ENCODE measurements at regions not wholly inside any gene's neighbourhood (a gene's known extent, or its start where the extent isn't known, plus 50 kb on each side); places are given as distances from the start of the nearest gene placed in this dataset.

GRCh38 chr2:9137379-9138150, 69.0 kb upstream of the ASAP2 start:
- no peak for DNase-seq (ENCODE audit: low read depth in 2 of 2)

GRCh38 chr2:9135822-9136558, 70.6 kb upstream of the ASAP2 start:
- no peak for DNase-seq (ENCODE audit: low read depth in 2 of 2)

- DNase-seq (ENCODE audit: low read depth in 2 of 2): no peak
Measured at GRCh38 chr2:9127316-9127715, 79.3 kb upstream of the ASAP2 start.

- DNase-seq (ENCODE audit: low read depth in 2 of 2): no peak
Measured at GRCh38 chr2:9126540-9126939, 80.1 kb upstream of the ASAP2 start.

GRCh38 chr2:9124231-9124741, 82.3 kb upstream of the ASAP2 start:
- DNase-seq (ENCODE audit: low read depth in 2 of 2): no peak

- DNase-seq (ENCODE audit: low read depth in 2 of 2): no peak
Measured at GRCh38 chr2:9123069-9123468, 83.5 kb upstream of the ASAP2 start.

- DNase-seq (ENCODE audit: low read depth in 2 of 2): no peak
Measured at GRCh38 chr2:9122367-9122766, 84.2 kb upstream of the ASAP2 start.

- no peak for DNase-seq (ENCODE audit: low read depth in 2 of 2)
Measured at GRCh38 chr2:9118383-9118960, 88.1 kb upstream of the ASAP2 start.

GRCh38 chr2:9115229-9115628, 91.4 kb upstream of the ASAP2 start:
- DNase-seq (ENCODE audit: low read depth in 2 of 2): no peak

- DNase-seq (ENCODE audit: low read depth in 2 of 2): no peak
Measured at GRCh38 chr2:9114458-9114857, 92.2 kb upstream of the ASAP2 start.

- no peak for DNase-seq (ENCODE audit: low read depth in 2 of 2)
Measured at GRCh38 chr2:9113916-9114315, 92.7 kb upstream of the ASAP2 start.

GRCh38 chr2:9113262-9113661, 93.3 kb upstream of the ASAP2 start:
- DNase-seq (ENCODE audit: low read depth in 2 of 2): no peak

- no peak for DNase-seq (ENCODE audit: low read depth in 2 of 2)
Measured at GRCh38 chr2:9112079-9112721, 94.4 kb upstream of the ASAP2 start.

GRCh38 chr2:9110893-9111569, 95.6 kb upstream of the ASAP2 start:
- DNase-seq (ENCODE audit: low read depth in 2 of 2): no peak

GRCh38 chr2:9110346-9110884, 96.2 kb upstream of the ASAP2 start:
- no peak for DNase-seq (ENCODE audit: low read depth in 2 of 2)

GRCh38 chr2:9109871-9110270, 96.7 kb upstream of the ASAP2 start:
- no peak for DNase-seq (ENCODE audit: low read depth in 2 of 2)

- no peak for DNase-seq (ENCODE audit: low read depth in 2 of 2)
Measured at GRCh38 chr2:9108210-9108967, 98.2 kb upstream of the ASAP2 start.

- DNase-seq (ENCODE audit: low read depth in 2 of 2): no peak
Measured at GRCh38 chr2:9107168-9108025, 99.2 kb upstream of the ASAP2 start.

- DNase-seq (ENCODE audit: low read depth in 2 of 2): no peak
Measured at GRCh38 chr2:9106338-9107167, 100.1 kb upstream of the ASAP2 start.

Measured in stimulated activated CD8-positive, alpha-beta memory T cell treated with anti-CD3 and anti-CD28 coated beads, Interleukin-15, amount 100 ng/mL, for 48 hours (primary cell).